ENCODE measurements at regions not wholly inside any gene's neighbourhood (a gene's known extent, or its start where the extent isn't known, plus 50 kb on each side); places are given as distances from the start of the nearest gene placed in this dataset.

DNA sequence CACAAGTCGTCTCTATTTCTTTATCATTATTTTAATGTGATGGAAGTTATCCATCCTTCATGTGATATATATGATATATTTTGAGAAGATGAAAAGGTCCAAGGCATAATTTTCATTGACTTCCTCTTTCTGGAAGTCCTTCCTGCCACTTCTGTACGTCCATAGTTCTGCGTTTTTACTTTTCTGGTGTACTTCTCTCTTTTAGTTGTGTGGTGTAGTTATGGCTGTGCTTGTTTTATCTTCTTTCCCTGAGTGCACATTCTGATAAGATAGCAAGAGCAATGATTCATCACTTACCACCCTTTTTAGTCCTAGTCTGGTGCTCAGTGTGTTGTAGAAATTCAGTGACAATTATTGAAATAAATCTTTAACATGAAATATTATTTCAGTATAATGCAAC lies 231.3 kb upstream of the FERD3L start:
- H3K27ac ChIP-seq: no peak overlapping the region
- DNase-seq (no peak), ATAC-seq (no peak)
- H3K4me3 ChIP-seq: no peak overlapping the region
- WGBS, 3 donors: 69 to 74% (median 74%) methylated on average over 3 of the region's 3 CpGs
- H3K9me3 ChIP-seq: no peaks in the 10 kb centered on the region
- intact Hi-C loops (cut with DNase I): no loop called here
- H3K27me3 ChIP-seq (ENCODE audit: insufficient read depth in 3 of 3, low read length in 2 of 3): no peaks in the 10 kb centered on the region
- TF ChIP-seq, protein P1, sequence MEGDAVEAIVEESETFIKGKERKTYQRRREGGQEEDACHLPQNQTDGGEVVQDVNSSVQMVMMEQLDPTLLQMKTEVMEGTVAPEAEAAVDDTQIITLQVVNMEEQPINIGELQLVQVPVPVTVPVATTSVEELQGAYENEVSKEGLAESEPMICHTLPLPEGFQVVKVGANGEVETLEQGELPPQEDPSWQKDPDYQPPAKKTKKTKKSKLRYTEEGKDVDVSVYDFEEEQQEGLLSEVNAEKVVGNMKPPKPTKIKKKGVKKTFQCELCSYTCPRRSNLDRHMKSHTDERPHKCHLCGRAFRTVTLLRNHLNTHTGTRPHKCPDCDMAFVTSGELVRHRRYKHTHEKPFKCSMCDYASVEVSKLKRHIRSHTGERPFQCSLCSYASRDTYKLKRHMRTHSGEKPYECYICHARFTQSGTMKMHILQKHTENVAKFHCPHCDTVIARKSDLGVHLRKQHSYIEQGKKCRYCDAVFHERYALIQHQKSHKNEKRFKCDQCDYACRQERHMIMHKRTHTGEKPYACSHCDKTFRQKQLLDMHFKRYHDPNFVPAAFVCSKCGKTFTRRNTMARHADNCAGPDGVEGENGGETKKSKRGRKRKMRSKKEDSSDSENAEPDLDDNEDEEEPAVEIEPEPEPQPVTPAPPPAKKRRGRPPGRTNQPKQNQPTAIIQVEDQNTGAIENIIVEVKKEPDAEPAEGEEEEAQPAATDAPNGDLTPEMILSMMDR (IDR thresholded peaks at IDR 0.05): no peak
- no peaks in the 10 kb centered on the region for H3K36me3 ChIP-seq (ENCODE audit: insufficient read depth in 1 of 2, low read depth in 1 of 2)
- no peaks in the 10 kb centered on the region for H3K4me1 ChIP-seq

DNA sequence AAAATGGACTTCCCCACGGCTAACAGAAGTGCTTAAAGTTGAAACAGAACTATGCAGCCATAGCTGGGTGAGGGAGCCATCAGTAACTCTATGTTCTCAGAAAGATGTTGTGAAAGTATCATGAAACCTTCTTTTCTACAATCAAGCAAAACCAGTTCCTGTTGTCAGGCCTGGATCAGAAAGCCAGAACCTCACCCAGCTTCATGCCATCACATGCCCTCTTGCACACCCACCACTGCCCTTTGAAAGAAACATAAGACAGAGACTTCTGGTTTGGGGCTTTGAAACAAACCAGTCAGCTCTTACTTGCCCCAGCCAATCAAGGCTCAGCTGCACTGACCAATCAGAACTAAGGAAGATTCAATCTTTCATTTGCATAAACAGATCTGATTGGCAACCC lies 230.8 kb upstream of the FERD3L start:
- TF ChIP-seq, protein P1 (IDR thresholded peaks at IDR 0.05): no peak
- WGBS, 3 donors: 62 to 73% (median 70%) methylated on average over 1 of the region's 1 CpG
- H3K27me3 ChIP-seq (ENCODE audit: insufficient read depth in 3 of 3, low read length in 2 of 3): no peaks in the 10 kb centered on the region
- intact Hi-C loops (cut with DNase I): no loop called here
- DNase-seq (no peak), ATAC-seq (no peak)
- H3K27ac ChIP-seq: no peak overlapping the region
- no peak overlapping the region for H3K4me3 ChIP-seq
- no peaks in the 10 kb centered on the region for H3K9me3 ChIP-seq
- no peaks in the 10 kb centered on the region for H3K4me1 ChIP-seq
- no peaks in the 10 kb centered on the region for H3K36me3 ChIP-seq (ENCODE audit: insufficient read depth in 1 of 2, low read depth in 1 of 2)

- Histone ChIP-seq H3K27ac (no peak overlapping the region), H3K9me3 (no peaks in the 10 kb centered on the region), H3K4me1 (no peaks in the 10 kb centered on the region), H3K4me3 (no peak overlapping the region), H3K27me3 (ENCODE audit: insufficient read depth in 3 of 3, low read length in 2 of 3) (no peaks in the 10 kb centered on the region), H3K36me3 (ENCODE audit: insufficient read depth in 1 of 2, low read depth in 1 of 2) (no peaks in the 10 kb centered on the region)
- DNase-seq (no peak), ATAC-seq (no peak)
- TF ChIP-seq, protein P1 (IDR thresholded peaks at IDR 0.05): no peak
- 63 to 78% (median 68%) methylated on average over 2 of the region's 2 CpGs for WGBS, 3 donors
- intact Hi-C loops (cut with DNase I): no loop called here
Observed at GRCh38 chr7:19373334-19373733, 228.1 kb upstream of the FERD3L start.

GRCh38 chr7:19369806-19370205 lies 224.6 kb upstream of the FERD3L start:
- WGBS, 3 donors: 86 to 90% (median 88%) methylated on average over 4 of the region's 4 CpGs
- DNase-seq (no peak), ATAC-seq (no peak)
- Histone ChIP-seq H3K27ac (no peak overlapping the region), H3K27me3 (ENCODE audit: insufficient read depth in 3 of 3, low read length in 2 of 3) (no peaks in the 10 kb centered on the region), H3K4me3 (no peak overlapping the region), H3K36me3 (ENCODE audit: insufficient read depth in 1 of 2, low read depth in 1 of 2) (no peaks in the 10 kb centered on the region), H3K9me3 (no peaks in the 10 kb centered on the region), H3K4me1 (no peaks in the 10 kb centered on the region)
- TF ChIP-seq, protein P1 (IDR thresholded peaks at IDR 0.05): no peak
- intact Hi-C loops (cut with DNase I): no loop called here

DNA sequence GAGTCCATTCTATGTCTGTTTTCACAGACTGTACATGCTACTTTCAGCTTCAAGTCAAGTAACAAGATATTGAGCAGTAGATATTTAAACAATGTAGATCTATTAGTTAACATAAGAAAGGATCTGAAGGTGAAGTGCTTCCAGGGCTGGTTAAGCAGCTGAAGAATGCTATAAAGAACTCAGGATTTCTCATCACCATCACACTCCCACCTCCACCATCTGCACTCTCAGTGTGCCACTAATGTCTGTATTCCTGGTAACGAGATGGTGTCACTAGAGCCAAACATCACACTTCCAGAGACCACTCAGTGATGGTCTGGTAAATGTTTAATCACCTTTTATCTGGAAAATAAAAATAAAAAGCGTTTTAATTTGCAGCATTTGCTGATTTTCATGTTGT lies 224.0 kb upstream of the FERD3L start:
- Histone ChIP-seq H3K4me3 (no peak overlapping the region), H3K27me3 (ENCODE audit: insufficient read depth in 3 of 3, low read length in 2 of 3) (no peaks in the 10 kb centered on the region), H3K4me1 (no peaks in the 10 kb centered on the region), H3K36me3 (ENCODE audit: insufficient read depth in 1 of 2, low read depth in 1 of 2) (no peaks in the 10 kb centered on the region), H3K27ac (no peak overlapping the region), H3K9me3 (no peaks in the 10 kb centered on the region)
- intact Hi-C loops (cut with DNase I): no loop called here
- TF ChIP-seq, protein P1 (IDR thresholded peaks at IDR 0.05): no peak
- DNase-seq: no peak
- WGBS, 3 donors: 43 to 53% (median 45%) methylated on average over 2 of the region's 2 CpGs
- ATAC-seq: no peak
